ENCODE measurements at regions not wholly inside any gene's neighbourhood (a gene's known extent, or its start where the extent isn't known, plus 50 kb on each side); places are given as distances from the start of the nearest gene placed in this dataset.
"Not testable (repeated sequence)": the region's sequence is repeated elsewhere in the genome, so short reads cannot be mapped to it uniquely, and the experiment has no call there.

DNA sequence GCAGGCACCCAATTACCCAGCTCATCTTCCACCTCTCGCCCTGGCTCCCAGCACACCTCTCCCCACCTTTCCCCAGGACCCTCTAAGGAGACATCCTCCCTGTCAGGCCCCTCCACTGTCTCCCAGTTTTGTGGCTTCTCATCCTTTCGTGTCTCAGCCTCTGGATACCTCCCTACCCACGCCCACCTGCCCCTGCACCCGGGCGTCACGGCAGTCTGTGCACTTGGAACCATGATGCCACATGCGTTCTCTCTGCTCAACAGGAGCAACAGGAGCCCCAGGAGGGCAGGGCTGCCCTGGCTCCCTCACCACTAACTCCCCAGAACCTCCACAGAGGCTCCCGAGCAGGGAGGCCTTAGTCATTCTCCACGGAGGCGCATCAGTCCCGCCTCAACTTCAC is 472.8 kb downstream of the TP53TG3F start:
- not testable (repeated sequence) for TF ChIP-seq POLR2AphosphoS5 (IDR thresholded peaks at IDR 0.05; ENCODE audit: borderline replicate concordance, low read depth, low read length); EZH2 (IDR thresholded peaks at IDR 0.05); FOXP2 (optimal IDR thresholded peaks at IDR 0.05; ENCODE audit: control extremely low read depth, extremely low read length, insufficient read depth)
